ENCODE measurements at regions not wholly inside any gene's neighbourhood (a gene's known extent, or its start where the extent isn't known, plus 50 kb on each side); places are given as distances from the start of the nearest gene placed in this dataset.

- intact Hi-C loops (cut with micrococcal nuclease; ENCODE audit: unreplicated experiment) (no loop called here), in situ Hi-C loops (cut with HindIII; ENCODE audit: low pct_unique_long_range_greater_than_20kb, low sequenced_read_pairs) (no loop called here)
- Histone ChIP-seq H3K4me3 (ENCODE audit: low read depth in 2 of 2, low read length in 2 of 2) (no peak overlapping the region), H3K4me1 (ENCODE audit: control insufficient read depth, insufficient read depth, low read length) (no peaks in the 10 kb centered on the region), H3K27me3 (ENCODE audit: control insufficient read depth, insufficient read depth, low read length) (no peaks in the 10 kb centered on the region), H3K9me3 (ENCODE audit: control insufficient read depth, insufficient read depth, low read depth, low read length) (no peaks in the 10 kb centered on the region), H3K27ac (ENCODE audit: low read length) (no peak overlapping the region), H3K36me3 (ENCODE audit: control insufficient read depth, insufficient read depth, low read length) (no peaks in the 10 kb centered on the region)
- CTCF ChIA-PET = no interaction called here
- TF ChIP-seq, protein P1, sequence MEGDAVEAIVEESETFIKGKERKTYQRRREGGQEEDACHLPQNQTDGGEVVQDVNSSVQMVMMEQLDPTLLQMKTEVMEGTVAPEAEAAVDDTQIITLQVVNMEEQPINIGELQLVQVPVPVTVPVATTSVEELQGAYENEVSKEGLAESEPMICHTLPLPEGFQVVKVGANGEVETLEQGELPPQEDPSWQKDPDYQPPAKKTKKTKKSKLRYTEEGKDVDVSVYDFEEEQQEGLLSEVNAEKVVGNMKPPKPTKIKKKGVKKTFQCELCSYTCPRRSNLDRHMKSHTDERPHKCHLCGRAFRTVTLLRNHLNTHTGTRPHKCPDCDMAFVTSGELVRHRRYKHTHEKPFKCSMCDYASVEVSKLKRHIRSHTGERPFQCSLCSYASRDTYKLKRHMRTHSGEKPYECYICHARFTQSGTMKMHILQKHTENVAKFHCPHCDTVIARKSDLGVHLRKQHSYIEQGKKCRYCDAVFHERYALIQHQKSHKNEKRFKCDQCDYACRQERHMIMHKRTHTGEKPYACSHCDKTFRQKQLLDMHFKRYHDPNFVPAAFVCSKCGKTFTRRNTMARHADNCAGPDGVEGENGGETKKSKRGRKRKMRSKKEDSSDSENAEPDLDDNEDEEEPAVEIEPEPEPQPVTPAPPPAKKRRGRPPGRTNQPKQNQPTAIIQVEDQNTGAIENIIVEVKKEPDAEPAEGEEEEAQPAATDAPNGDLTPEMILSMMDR (IDR thresholded peaks at IDR 0.05) = no peak
- TF ChIP-seq POLR2AphosphoS5 (IDR thresholded peaks at IDR 0.05; ENCODE audit: low read depth, low read length) = no peak
- no peak for TF ChIP-seq TCF7L2 (IDR thresholded peaks at IDR 0.05; ENCODE audit: low read depth, low read length)
- no peak for TF ChIP-seq SIN3A (IDR thresholded peaks at IDR 0.05; ENCODE audit: borderline replicate concordance, insufficient read depth, low read depth, low read length)
- no peak for TF ChIP-seq REST (IDR thresholded peaks at IDR 0.05; ENCODE audit: insufficient read depth in 1 of 2, low read depth in 2 of 2, low read length in 1 of 2)
- POLR2A ChIA-PET = no interaction called here
- no TSS peak for BruUV-seq (replicated peaks)
- DNase-seq (ENCODE audit: low read depth, low spot score) (no peak), ATAC-seq (no peak)
These were observed 457.2 kb downstream of the AEBP2 start for GRCh38 chr12:19896534-19896933.

DNA sequence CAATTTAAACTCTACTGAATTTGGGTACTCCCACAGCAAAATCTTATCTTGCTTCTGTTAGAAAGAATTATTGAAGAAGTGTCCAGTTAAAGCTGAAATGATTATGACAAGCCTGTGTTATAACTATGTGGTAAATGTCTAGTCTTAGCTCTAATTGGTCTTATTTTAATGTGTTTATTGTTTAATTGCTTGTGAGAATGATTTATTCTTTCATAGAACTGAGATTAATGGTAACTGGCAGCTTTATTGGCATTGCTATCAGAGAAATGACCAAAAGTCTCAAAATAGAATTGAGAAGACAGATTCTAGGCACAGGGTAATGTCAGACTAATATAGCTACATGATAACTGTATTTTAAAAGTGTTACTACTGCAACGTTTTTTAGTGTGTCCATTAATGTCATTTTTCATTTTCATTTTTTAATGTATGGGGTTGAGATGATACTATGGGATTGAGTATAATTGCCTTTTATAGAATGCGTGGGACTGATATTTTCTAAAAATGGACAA is 458.7 kb downstream of the AEBP2 start:
- H3K4me3 ChIP-seq (ENCODE audit: low read depth in 2 of 2, low read length in 2 of 2) = no peak overlapping the region
- ChIA-PET CTCF (no interaction called here), POLR2A (no interaction called here)
- TF ChIP-seq POLR2AphosphoS5 (IDR thresholded peaks at IDR 0.05; ENCODE audit: low read depth, low read length) (no peak), REST (IDR thresholded peaks at IDR 0.05; ENCODE audit: insufficient read depth in 1 of 2, low read depth in 2 of 2, low read length in 1 of 2) (no peak), SIN3A (IDR thresholded peaks at IDR 0.05; ENCODE audit: borderline replicate concordance, insufficient read depth, low read depth, low read length) (no peak), TCF7L2 (IDR thresholded peaks at IDR 0.05; ENCODE audit: low read depth, low read length) (no peak)
- TF ChIP-seq, protein P1 (IDR thresholded peaks at IDR 0.05) = no peak
- DNase-seq (ENCODE audit: low read depth, low spot score) (no peak), ATAC-seq (no peak)
- BruUV-seq (replicated peaks) = no TSS peak
- H3K27ac ChIP-seq (ENCODE audit: low read length) = no peak overlapping the region
- in situ Hi-C loops (cut with HindIII; ENCODE audit: low pct_unique_long_range_greater_than_20kb, low sequenced_read_pairs) (no loop called here), intact Hi-C loops (cut with micrococcal nuclease; ENCODE audit: unreplicated experiment) (no loop called here)
- no peaks in the 10 kb centered on the region for H3K4me1 ChIP-seq (ENCODE audit: control insufficient read depth, insufficient read depth, low read length)
- no peaks in the 10 kb centered on the region for H3K36me3 ChIP-seq (ENCODE audit: control insufficient read depth, insufficient read depth, low read length)
- H3K9me3 ChIP-seq (ENCODE audit: control insufficient read depth, insufficient read depth, low read depth, low read length) = no peaks in the 10 kb centered on the region
- H3K27me3 ChIP-seq (ENCODE audit: control insufficient read depth, insufficient read depth, low read length) = no peaks in the 10 kb centered on the region
